Panc1 (cell line): ENCODE measurements at regions not wholly inside any gene's neighbourhood (a gene's known extent, or its start where the extent isn't known, plus 50 kb on each side); places are given as distances from the start of the nearest gene placed in this dataset.

Experiments
- ATAC-seq: fragments of 200-7000 bp; cut with Tn5 transposase; 2 replicates; pipeline ENCODE4 v1.9.1; 2020; ENCODE audit warnings: mild to moderate bottlenecking, moderate library complexity
- BruUV-seq: library from RNA; stranded (reverse); fragments of 400-500 nt; replicated peaks from 2 replicates; lab custom pipeline; 2021; lab: Mats Ljungman, UMichigan
- CTCF ChIA-PET: fragments of 300-600 bp; sonication (Branson Sonifier 250); formaldehyde crosslinking; loops from one replicate; lab custom pipeline; 2022; ENCODE audit warnings: antibody characterized with exemption; lab: Charles Lee
- POLR2A ChIA-PET: fragments of 300-600 bp; sonication (Branson Sonifier 250); formaldehyde crosslinking; loops from one replicate; lab custom pipeline; 2022; ENCODE audit warnings: antibody characterized with exemption; lab: Charles Lee
- DNase-seq: peaks from one replicate; pipeline ENCODE4 v3.0.0-alpha.2; 2010; ENCODE audit warnings: low read depth, low spot score
- H3K27ac ChIP-seq: 2 replicates; pipeline ENCODE4 v1.5.1; 2011; ENCODE audit warnings: mild to moderate bottlenecking, low read length, inconsistent platforms
- H3K27me3 ChIP-seq: fragments of 200-500 bp; sonication (Bioruptor generic); 2 replicates; pipeline ENCODE4 v1.6.0; 2014; ENCODE audit warnings: low read length, inconsistent platforms; ENCODE audit not compliant: control insufficient read depth, insufficient read depth
- H3K36me3 ChIP-seq: fragments of 200-500 bp; sonication (Bioruptor generic); 2 replicates; pipeline ENCODE4 v1.5.1; 2014; ENCODE audit warnings: inconsistent platforms, mild to moderate bottlenecking, low read length, moderate library complexity; ENCODE audit not compliant: control insufficient read depth, insufficient read depth
- H3K4me1 ChIP-seq: 2 replicates; pipeline ENCODE4 v1.5.1; 2011; ENCODE audit warnings: inconsistent platforms, mild to moderate bottlenecking, low read length, moderate library complexity; ENCODE audit not compliant: control insufficient read depth, insufficient read depth
- H3K4me3 ChIP-seq, 2 experiments: 2 replicates each; pipeline ENCODE4 v1.5.1; 2011 to 2012; ENCODE audit warnings: low read depth in 2 of 2, low read length in 2 of 2, mild to moderate bottlenecking in 2 of 2, inconsistent platforms in 1 of 2, moderate library complexity in 1 of 2
- H3K9me3 ChIP-seq: fragments of 200-500 bp; sonication (Bioruptor generic); 2 replicates; pipeline ENCODE4 v1.5.1; 2014; ENCODE audit warnings: low read depth, mild to moderate bottlenecking, inconsistent platforms, low read length, moderate library complexity; ENCODE audit not compliant: control insufficient read depth, insufficient read depth
- CTCF ChIP-seq: fragments of 450-650 bp; IDR thresholded peaks from 2 replicates; pipeline ENCODE4 v1.5.1; 2017; ENCODE audit warnings: mild to moderate bottlenecking
- POLR2AphosphoS5 ChIP-seq: IDR thresholded peaks from 2 replicates; pipeline ENCODE4 v1.6.1; 2012; ENCODE audit warnings: mild to moderate bottlenecking, low read depth, low read length, moderate library complexity
- SIN3A ChIP-seq: IDR thresholded peaks from 2 replicates; pipeline ENCODE4 v1.6.1; 2012; ENCODE audit warnings: low read depth, mild to moderate bottlenecking, low read length, moderate library complexity, borderline replicate concordance; ENCODE audit not compliant: insufficient read depth
- TCF7L2 ChIP-seq: IDR thresholded peaks from 2 replicates; pipeline ENCODE4 v1.6.1; 2011; ENCODE audit warnings: mild to moderate bottlenecking, low read depth, low read length, inconsistent platforms
- in situ Hi-C: cut with HindIII; loops from 2 replicates; pipeline ENCODE4 v1.10.0; 2016; ENCODE audit warnings: low sequenced_read_pairs, low pct_unique_long_range_greater_than_20kb
- intact Hi-C: fragments of 100-400 bp; cut with micrococcal nuclease; formaldehyde crosslinking; loops from one replicate; pipeline ENCODE4 v1.10.0; 2022; ENCODE audit not compliant: unreplicated experiment
- TF ChIP-seq, protein P1 (sequence below), 2 experiments: IDR thresholded peaks; 2 replicates each; pipeline ENCODE4 v1.6.1; 2011 to 2012; ENCODE audit warnings: low read depth in 2 of 2, control low read depth in 1 of 2, low read length in 1 of 2, mild to moderate bottlenecking in 1 of 2, moderate library complexity in 1 of 2; ENCODE audit not compliant: insufficient read depth in 1 of 2

GRCh38 chr18:38198526-38198925 is 632.9 kb upstream of the CELF4 start:
- in situ Hi-C loops (no loop called here), intact Hi-C loops (no loop called here)
- CTCF ChIA-PET: no interaction called here

GRCh38 chr18:38186491-38186890 is 620.9 kb upstream of the CELF4 start:
- in situ Hi-C loops: no loop called here
- H3K27me3 ChIP-seq: no peaks in the 10 kb centered on the region
- BruUV-seq: no TSS peak
- ChIA-PET POLR2A (no interaction called here), CTCF (no interaction called here)
- no peaks in the 10 kb centered on the region for H3K4me1 ChIP-seq
- intact Hi-C loops: no loop called here
- TF ChIP-seq TCF7L2: no peak
- TF ChIP-seq SIN3A: no peak
- ATAC-seq (no peak), DNase-seq (no peak)
- no peak overlapping the region for H3K27ac ChIP-seq
- H3K36me3 ChIP-seq: no peaks in the 10 kb centered on the region
- H3K9me3 ChIP-seq: no peaks in the 10 kb centered on the region
- no peak overlapping the region for H3K4me3 ChIP-seq

More at GRCh38 chr18:38198526-38198925, 632.9 kb upstream of the CELF4 start:
- BruUV-seq: no TSS peak
- POLR2A ChIA-PET: no interaction called here
- no peaks in the 10 kb centered on the region for H3K9me3 ChIP-seq
- H3K36me3 ChIP-seq: no peaks in the 10 kb centered on the region
- DNase-seq (no peak), ATAC-seq (no peak)
- no peak overlapping the region for H3K27ac ChIP-seq
- TF ChIP-seq CTCF (no peak), POLR2AphosphoS5 (no peak), SIN3A (no peak), TCF7L2 (no peak)
- TF ChIP-seq, protein P1, sequence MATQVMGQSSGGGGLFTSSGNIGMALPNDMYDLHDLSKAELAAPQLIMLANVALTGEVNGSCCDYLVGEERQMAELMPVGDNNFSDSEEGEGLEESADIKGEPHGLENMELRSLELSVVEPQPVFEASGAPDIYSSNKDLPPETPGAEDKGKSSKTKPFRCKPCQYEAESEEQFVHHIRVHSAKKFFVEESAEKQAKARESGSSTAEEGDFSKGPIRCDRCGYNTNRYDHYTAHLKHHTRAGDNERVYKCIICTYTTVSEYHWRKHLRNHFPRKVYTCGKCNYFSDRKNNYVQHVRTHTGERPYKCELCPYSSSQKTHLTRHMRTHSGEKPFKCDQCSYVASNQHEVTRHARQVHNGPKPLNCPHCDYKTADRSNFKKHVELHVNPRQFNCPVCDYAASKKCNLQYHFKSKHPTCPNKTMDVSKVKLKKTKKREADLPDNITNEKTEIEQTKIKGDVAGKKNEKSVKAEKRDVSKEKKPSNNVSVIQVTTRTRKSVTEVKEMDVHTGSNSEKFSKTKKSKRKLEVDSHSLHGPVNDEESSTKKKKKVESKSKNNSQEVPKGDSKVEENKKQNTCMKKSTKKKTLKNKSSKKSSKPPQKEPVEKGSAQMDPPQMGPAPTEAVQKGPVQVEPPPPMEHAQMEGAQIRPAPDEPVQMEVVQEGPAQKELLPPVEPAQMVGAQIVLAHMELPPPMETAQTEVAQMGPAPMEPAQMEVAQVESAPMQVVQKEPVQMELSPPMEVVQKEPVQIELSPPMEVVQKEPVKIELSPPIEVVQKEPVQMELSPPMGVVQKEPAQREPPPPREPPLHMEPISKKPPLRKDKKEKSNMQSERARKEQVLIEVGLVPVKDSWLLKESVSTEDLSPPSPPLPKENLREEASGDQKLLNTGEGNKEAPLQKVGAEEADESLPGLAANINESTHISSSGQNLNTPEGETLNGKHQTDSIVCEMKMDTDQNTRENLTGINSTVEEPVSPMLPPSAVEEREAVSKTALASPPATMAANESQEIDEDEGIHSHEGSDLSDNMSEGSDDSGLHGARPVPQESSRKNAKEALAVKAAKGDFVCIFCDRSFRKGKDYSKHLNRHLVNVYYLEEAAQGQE (IDR thresholded peaks at IDR 0.05; ENCODE audit: insufficient read depth in 1 of 2, low read depth in 2 of 2, low read length in 1 of 2): no peak
- no peaks in the 10 kb centered on the region for H3K4me1 ChIP-seq
- H3K27me3 ChIP-seq: no peaks in the 10 kb centered on the region
- H3K4me3 ChIP-seq: no peak overlapping the region

DNA sequence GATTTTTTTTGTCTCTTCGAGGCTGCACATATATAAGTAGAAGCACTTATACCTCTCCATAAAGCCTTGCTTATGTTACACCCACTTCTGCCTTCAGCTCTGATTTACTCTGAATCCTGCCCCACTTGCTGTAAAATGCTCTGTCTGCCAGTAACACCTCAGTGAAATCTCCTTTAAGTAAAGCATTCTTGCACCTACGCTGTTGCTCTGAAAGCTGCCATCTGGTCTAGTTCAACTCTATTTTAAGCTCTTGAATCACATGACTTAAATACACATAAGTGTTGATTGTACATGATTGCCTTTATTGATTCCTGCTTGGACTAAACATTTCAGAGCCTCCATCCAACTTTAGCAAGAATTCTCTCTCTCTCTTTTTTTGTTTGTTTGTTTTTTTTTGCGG is 609.0 kb upstream of the CELF4 start:
- H3K4me3 ChIP-seq: no peak overlapping the region
- TF ChIP-seq, protein P1 (IDR thresholded peaks at IDR 0.05; ENCODE audit: insufficient read depth in 1 of 2, low read depth in 2 of 2, low read length in 1 of 2): no peak
- TF ChIP-seq TCF7L2 (no peak), CTCF (no peak), POLR2AphosphoS5 (no peak), SIN3A (no peak)
- intact Hi-C loops: no loop called here
- no peaks in the 10 kb centered on the region for H3K27me3 ChIP-seq
- POLR2A ChIA-PET: no interaction called here
- CTCF ChIA-PET: no interaction called here
- no peak for ATAC-seq
- H3K4me1 ChIP-seq: no peaks in the 10 kb centered on the region
- H3K27ac ChIP-seq: no peak overlapping the region
- BruUV-seq: no TSS peak
- in situ Hi-C loops: no loop called here
- H3K9me3 ChIP-seq: no peaks in the 10 kb centered on the region
- DNase-seq: no peak
- H3K36me3 ChIP-seq: no peaks in the 10 kb centered on the region
